ENCODE measurements at regions not wholly inside any gene's neighbourhood (a gene's known extent, or its start where the extent isn't known, plus 50 kb on each side); places are given as distances from the start of the nearest gene placed in this dataset.

- no peak for TF ChIP-seq CTCF (IDR thresholded peaks at IDR 0.05)
- TF ChIP-seq ZFX (IDR thresholded peaks at IDR 0.05; ENCODE audit: borderline replicate concordance) = no peak
These were observed 140.3 kb upstream of the SEMA6D start for GRCh38 chr15:47577000-47577399.
